H9 (cell line): ENCODE measurements at regions not wholly inside any gene's neighbourhood (a gene's known extent, or its start where the extent isn't known, plus 50 kb on each side); places are given as distances from the start of the nearest gene placed in this dataset.

Experiments used
- DNase-seq: peaks from one replicate; pipeline ENCODE4 v3.0.0-alpha.2; 2017
- H2AFZ ChIP-seq: one replicate; pipeline ENCODE4 v1.6.1; 2013; ENCODE audit warnings: mild to moderate bottlenecking, low read length, control low read depth, moderate library complexity
- H2AK5ac ChIP-seq: 2 replicates; pipeline ENCODE4 v1.6.1; 2013; ENCODE audit warnings: low read length, control low read depth, mixed read lengths; ENCODE audit not compliant: insufficient read length
- H2BK120ac ChIP-seq: one replicate; pipeline ENCODE4 v1.6.1; 2013; ENCODE audit warnings: low read depth, mild to moderate bottlenecking, low read length, control low read depth, inconsistent platforms; ENCODE audit not compliant: poor library complexity, severe bottlenecking
- H2BK12ac ChIP-seq: 2 replicates; pipeline ENCODE4 v1.6.1; 2013; ENCODE audit warnings: low read length, control low read depth, mixed read lengths, low read depth; ENCODE audit not compliant: insufficient read length
- H2BK15ac ChIP-seq: 2 replicates; pipeline ENCODE4 v1.6.1; 2013; ENCODE audit warnings: low read depth, low read length, control low read depth
- H2BK20ac ChIP-seq: one replicate; pipeline ENCODE4 v1.6.1; 2013; ENCODE audit warnings: low read depth, mild to moderate bottlenecking, low read length, control low read depth, inconsistent platforms; ENCODE audit not compliant: poor library complexity, severe bottlenecking
- H2BK5ac ChIP-seq: 2 replicates; pipeline ENCODE4 v1.6.1; 2013; ENCODE audit warnings: low read length, control low read depth, mixed read lengths; ENCODE audit not compliant: insufficient read length
- H3K14ac ChIP-seq: 2 replicates; pipeline ENCODE4 v1.6.1; 2013; ENCODE audit warnings: low read length, control low read depth; ENCODE audit not compliant: insufficient read depth
- H3K18ac ChIP-seq: 2 replicates; pipeline ENCODE4 v1.6.1; 2013; ENCODE audit warnings: low read depth, mild to moderate bottlenecking, mixed read lengths, low read length, control low read depth; ENCODE audit not compliant: insufficient read length
- H3K23ac ChIP-seq: 2 replicates; pipeline ENCODE4 v1.6.1; 2013; ENCODE audit warnings: low read length, control low read depth, mixed read lengths, low read depth; ENCODE audit not compliant: insufficient read length
- H3K23me2 ChIP-seq: 2 replicates; pipeline ENCODE4 v1.6.1; 2013; ENCODE audit warnings: low read depth, mild to moderate bottlenecking, mixed read lengths, low read length, control low read depth; ENCODE audit not compliant: insufficient read length, poor library complexity, severe bottlenecking
- H3K27ac ChIP-seq: 2 replicates; pipeline ENCODE4 v1.5.1; 2013; ENCODE audit warnings: low read length, control low read depth, mixed read lengths, low read depth; ENCODE audit not compliant: insufficient read length
- H3K27me3 ChIP-seq: 2 replicates; pipeline ENCODE4 v1.6.1; 2013; ENCODE audit warnings: low read length, control low read depth, inconsistent platforms; ENCODE audit not compliant: insufficient read depth
- H3K4ac ChIP-seq: 2 replicates; pipeline ENCODE4 v1.6.1; 2013; ENCODE audit warnings: low read depth, mild to moderate bottlenecking, control low read depth, inconsistent platforms, low read length, moderate library complexity
- H3K4me1 ChIP-seq: 2 replicates; pipeline ENCODE4 v1.6.1; 2013; ENCODE audit warnings: low read length, control low read depth, inconsistent platforms; ENCODE audit not compliant: insufficient read depth
- H3K4me2 ChIP-seq: 2 replicates; pipeline ENCODE4 v1.6.1; 2013; ENCODE audit warnings: low read length, control low read depth, mixed read lengths; ENCODE audit not compliant: insufficient read length, insufficient read depth
- H3K56ac ChIP-seq: 2 replicates; pipeline ENCODE4 v1.6.1; 2013; ENCODE audit warnings: low read depth, mild to moderate bottlenecking, mixed read lengths, low read length, control low read depth; ENCODE audit not compliant: insufficient read length
- H3K79me1 ChIP-seq: 2 replicates; pipeline ENCODE4 v1.6.1; 2013; ENCODE audit warnings: low read depth, mild to moderate bottlenecking, moderate library complexity, low read length, control low read depth, inconsistent platforms; ENCODE audit not compliant: insufficient read depth, poor library complexity, severe bottlenecking
- H3K79me2 ChIP-seq: 2 replicates; pipeline ENCODE4 v1.6.1; 2013; ENCODE audit warnings: low read length, control low read depth, inconsistent platforms; ENCODE audit not compliant: insufficient read depth
- H3K9ac ChIP-seq: 2 replicates; pipeline ENCODE4 v1.6.1; 2013; ENCODE audit warnings: low read length, control low read depth, mixed read lengths; ENCODE audit not compliant: insufficient read length; ENCODE audit errors: extremely low read depth
- H3K9me3 ChIP-seq: one replicate; pipeline ENCODE4 v1.6.1; 2013; ENCODE audit warnings: low read depth, low read length, inconsistent platforms; ENCODE audit not compliant: control insufficient read depth
- H3T11ph ChIP-seq: one replicate; pipeline ENCODE4 v1.6.1; 2013; ENCODE audit warnings: mild to moderate bottlenecking, low read length, control low read depth, inconsistent platforms
- H4K20me1 ChIP-seq: one replicate; pipeline ENCODE4 v1.6.1; 2013; ENCODE audit not compliant: control insufficient read depth, insufficient read length, insufficient read depth
- H4K5ac ChIP-seq: 2 replicates; pipeline ENCODE4 v1.6.1; 2013; ENCODE audit warnings: low read depth, mild to moderate bottlenecking, mixed read lengths, low read length, control low read depth; ENCODE audit not compliant: insufficient read length
- H4K8ac ChIP-seq: replicated peaks from 2 replicates; pipeline ENCODE4 v1.6.1; 2013; ENCODE audit warnings: low read length, control low read depth, mixed read lengths, low read depth; ENCODE audit not compliant: insufficient read length
- H4K91ac ChIP-seq: 2 replicates; pipeline ENCODE4 v1.6.1; 2013; ENCODE audit warnings: low read depth, mild to moderate bottlenecking, moderate library complexity, mixed read lengths, low read length, control low read depth; ENCODE audit not compliant: insufficient read length
- H3K27ac Mint-ChIP-seq, 3 experiments: 2 replicates in 2 of 3; 3 replicates in 1 of 3; pipeline ENCODE4 v1.8.0; 2020 to 2021; ENCODE audit warnings: mixed read lengths in 3 of 3, mild to moderate bottlenecking in 1 of 3, moderate library complexity in 1 of 3
- H3K27me3 Mint-ChIP-seq: 2 replicates; pipeline ENCODE4 v1.8.0; 2021; ENCODE audit warnings: low read depth, mild to moderate bottlenecking, moderate library complexity, mixed read lengths
- H3K36me3 Mint-ChIP-seq, 3 experiments: 2 replicates in 2 of 3; 3 replicates in 1 of 3; pipeline ENCODE4 v1.8.0; 2020 to 2021; ENCODE audit warnings: low read depth in 3 of 3, mixed read lengths in 3 of 3; ENCODE audit not compliant: insufficient read depth in 1 of 3
- H3K4me1 Mint-ChIP-seq, 2 experiments: 2 replicates each; pipeline ENCODE4 v1.8.0; 2020; ENCODE audit warnings: mixed read lengths in 2 of 2
- H3K4me3 Mint-ChIP-seq, 2 experiments: 2 replicates in 1 of 2; 3 replicates in 1 of 2; pipeline ENCODE4 v1.8.0; 2020 to 2021; ENCODE audit warnings: mild to moderate bottlenecking in 2 of 2, mixed read lengths in 2 of 2, moderate library complexity in 1 of 2
- H3K9me3 Mint-ChIP-seq, 2 experiments: 2 replicates in 1 of 2; 3 replicates in 1 of 2; pipeline ENCODE4 v1.8.0; 2020; ENCODE audit warnings: mild to moderate bottlenecking in 2 of 2, mixed read lengths in 2 of 2, moderate library complexity in 1 of 2
- CTCF ChIP-seq: fragments of 200-600 bp; sonication (generic); conservative IDR thresholded peaks from 3 replicates; pipeline ENCODE4 v1.8.0; 2021; ENCODE audit warnings: antibody characterized with exemption, mild to moderate bottlenecking
- WGBS: extraction: QIAGEN DNeasy Blood & Tissue Kit; methylation state at CpG from one replicate; pipeline ENCODE4 v1.1.7; 2013; ENCODE audit warnings: missing lambda C conversion rate, low lambda C conversion rate, mixed read lengths; ENCODE audit not compliant: insufficient read length; ENCODE audit errors: extremely low coverage; 5-methylcytosine and 5-hydroxymethylcytosine counted together

DNA sequence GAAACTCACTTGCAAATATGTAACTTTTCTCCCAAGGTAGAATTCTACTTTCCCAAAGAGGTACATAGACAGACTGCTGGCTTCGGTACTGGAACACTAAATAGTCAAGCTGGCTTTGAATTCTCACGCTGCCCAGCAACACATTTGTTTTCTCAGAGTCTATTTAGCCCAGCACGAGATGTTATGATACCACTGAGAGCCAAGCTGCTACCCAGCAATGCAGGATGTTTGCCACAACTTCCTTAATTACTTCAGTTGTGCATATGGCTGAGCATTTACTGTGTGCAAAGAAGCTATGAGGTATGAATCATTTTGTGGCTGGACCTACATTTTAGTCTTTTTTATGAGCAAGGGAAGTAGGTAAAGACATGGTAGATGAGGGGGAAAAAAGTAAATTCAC lies 793.2 kb downstream of the PLA2G4A start:
- no peak overlapping the region for H2BK20ac ChIP-seq
- no CpG with 5 or more reads among the region's 3 CpGs for WGBS
- H3K79me1 ChIP-seq: no peaks in the 10 kb centered on the region
- no peak overlapping the region for H3K4me2 ChIP-seq
- no peak overlapping the region for H3K23ac ChIP-seq
- H2AFZ ChIP-seq: no peak overlapping the region
- Mint-ChIP-seq H3K4me3 (no peak overlapping the region), H3K4me1 (peaks cover 30 to 38% of the 10 kb centered on the region in 2 experiments), H3K27me3 (peaks cover 11% of the 10 kb centered on the region), H3K36me3 (peaks cover 14 to 22% (median 17%) of the 10 kb centered on the region in 3 experiments), H3K9me3 (peaks cover 19 to 25% of the 10 kb centered on the region in 2 experiments), H3K27ac (no peak overlapping the region; a peak in 1 of 7 replicates)
- H2AK5ac ChIP-seq: no peak overlapping the region
- no peak overlapping the region for H2BK5ac ChIP-seq
- H3K4ac ChIP-seq: no peak overlapping the region
- no peak overlapping the region for H4K5ac ChIP-seq
- H3K23me2 ChIP-seq: no peaks in the 10 kb centered on the region
- no peak overlapping the region for H4K91ac ChIP-seq
- H2BK120ac ChIP-seq: no peak overlapping the region
- H3K4me1 ChIP-seq: peaks cover 9% of the 10 kb centered on the region
- H2BK12ac ChIP-seq: no peak overlapping the region
- H3K9me3 ChIP-seq: peaks cover 4% of the 10 kb centered on the region
- H3K79me2 ChIP-seq: no peaks in the 10 kb centered on the region
- no peak for DNase-seq
- H3T11ph ChIP-seq: no peak overlapping the region
- H3K56ac ChIP-seq: no peak overlapping the region
- no peak overlapping the region for H3K18ac ChIP-seq
- no peak for TF ChIP-seq CTCF
- no peaks in the 10 kb centered on the region for H4K20me1 ChIP-seq
- no peak overlapping the region for H3K27ac ChIP-seq
- no peak overlapping the region for H3K14ac ChIP-seq
- H2BK15ac ChIP-seq: no peak overlapping the region
- no peak overlapping the region for H4K8ac ChIP-seq
- no peaks in the 10 kb centered on the region for H3K27me3 ChIP-seq
- no peak overlapping the region for H3K9ac ChIP-seq
